ENCODE measurements at regions not wholly inside any gene's neighbourhood (a gene's known extent, or its start where the extent isn't known, plus 50 kb on each side); places are given as distances from the start of the nearest gene placed in this dataset.

DNA sequence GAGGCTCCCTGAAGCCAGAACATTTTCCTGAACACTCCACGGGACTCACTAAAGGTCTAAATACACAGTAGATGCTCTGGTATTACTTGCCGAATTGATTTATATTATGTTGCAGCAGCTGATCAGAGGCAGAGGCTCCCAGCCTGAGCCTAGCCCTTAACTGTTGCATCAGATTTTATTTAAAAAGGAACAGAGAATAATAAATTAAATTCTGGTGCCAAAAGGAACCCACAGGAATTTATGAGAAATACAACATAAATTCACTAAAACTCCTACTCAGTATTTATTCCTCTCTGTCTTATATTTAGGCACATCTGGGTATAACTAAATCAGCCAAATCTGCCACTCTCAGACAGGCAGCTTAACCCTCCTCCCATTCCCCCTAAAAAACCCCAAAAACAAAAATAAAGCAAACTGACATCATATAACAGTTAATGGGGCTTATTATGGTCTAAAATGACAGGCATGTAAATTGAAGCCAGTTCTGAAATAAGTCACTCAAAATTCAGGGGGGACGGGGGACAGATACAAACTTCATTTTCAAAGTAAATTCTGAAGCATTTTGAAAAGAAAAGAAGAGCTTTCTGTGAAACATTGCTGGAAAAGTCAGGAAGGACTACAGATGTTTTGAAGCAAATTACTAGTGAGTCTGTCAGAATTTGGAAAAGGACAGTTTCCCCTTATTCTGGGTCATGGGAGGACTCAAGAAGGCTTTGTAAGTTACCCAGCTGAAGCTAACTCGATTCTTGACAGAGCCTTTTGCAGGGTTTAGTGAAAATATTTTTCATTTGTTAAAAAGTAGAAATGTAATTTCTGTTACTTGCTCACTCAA, 53.8 kb upstream of the CORO2B start:
- DNase-seq (ENCODE audit: low read depth, low spot score), result no peak

DNA sequence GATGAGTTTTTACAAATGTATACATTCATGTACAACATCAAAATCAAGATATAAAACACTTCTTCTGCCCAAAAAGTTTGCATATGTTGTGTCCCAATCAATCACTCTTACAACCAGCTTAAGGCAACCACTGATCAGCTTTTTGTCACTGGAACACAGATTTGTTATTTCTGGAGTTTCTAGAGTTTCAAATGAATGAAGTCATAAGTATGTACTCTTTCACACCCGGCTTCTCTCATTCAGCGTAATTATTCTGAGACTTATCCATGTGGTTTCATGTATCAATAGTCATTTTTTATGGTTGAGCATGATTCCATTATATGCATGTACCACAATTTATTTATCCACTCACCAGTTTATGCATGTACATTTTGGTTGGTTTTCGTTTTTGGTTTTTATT, 53.0 kb upstream of the CORO2B start:
- no peak for DNase-seq (ENCODE audit: low read depth, low spot score)

DNA sequence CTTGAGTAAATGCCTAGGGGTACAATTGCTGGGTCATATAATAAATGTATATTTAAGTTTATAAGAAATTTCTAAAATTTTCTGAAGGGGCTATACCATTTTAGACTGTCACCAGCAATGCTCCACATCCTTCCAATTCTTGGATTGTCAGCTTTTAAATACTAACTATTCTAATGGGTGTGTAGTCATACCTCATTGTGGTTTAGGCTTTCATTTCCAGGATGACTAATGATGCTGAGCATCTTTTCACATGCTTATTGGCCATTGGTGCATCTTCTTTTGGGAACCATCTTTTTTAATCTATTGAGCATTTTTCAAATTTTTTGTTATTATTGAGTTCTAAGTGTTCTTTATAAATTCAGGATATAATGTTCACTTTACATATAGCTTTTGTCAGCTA, 52.5 kb upstream of the CORO2B start:
- DNase-seq (ENCODE audit: low read depth, low spot score), result no peak

DNA sequence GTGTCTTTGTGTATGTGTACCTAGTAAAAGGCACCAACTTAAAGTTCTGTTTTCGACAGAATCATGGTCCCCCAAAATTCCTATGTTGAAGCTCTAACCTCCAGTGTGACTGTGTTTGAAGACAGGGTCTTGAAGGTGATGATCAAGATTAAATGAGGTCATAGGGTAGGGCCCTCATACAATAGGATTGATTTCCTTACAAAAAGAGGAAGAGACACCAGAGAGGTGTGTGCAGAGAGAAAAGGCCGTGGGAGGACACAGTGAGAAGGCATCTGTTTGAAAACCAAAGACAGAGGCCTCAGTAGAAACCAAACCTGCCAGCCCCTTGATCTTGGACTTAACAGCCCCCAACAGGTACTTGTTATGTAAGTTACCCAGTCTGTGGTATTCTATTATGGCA, 52.0 kb upstream of the CORO2B start:
- no peak for DNase-seq (ENCODE audit: low read depth, low spot score)

DNA sequence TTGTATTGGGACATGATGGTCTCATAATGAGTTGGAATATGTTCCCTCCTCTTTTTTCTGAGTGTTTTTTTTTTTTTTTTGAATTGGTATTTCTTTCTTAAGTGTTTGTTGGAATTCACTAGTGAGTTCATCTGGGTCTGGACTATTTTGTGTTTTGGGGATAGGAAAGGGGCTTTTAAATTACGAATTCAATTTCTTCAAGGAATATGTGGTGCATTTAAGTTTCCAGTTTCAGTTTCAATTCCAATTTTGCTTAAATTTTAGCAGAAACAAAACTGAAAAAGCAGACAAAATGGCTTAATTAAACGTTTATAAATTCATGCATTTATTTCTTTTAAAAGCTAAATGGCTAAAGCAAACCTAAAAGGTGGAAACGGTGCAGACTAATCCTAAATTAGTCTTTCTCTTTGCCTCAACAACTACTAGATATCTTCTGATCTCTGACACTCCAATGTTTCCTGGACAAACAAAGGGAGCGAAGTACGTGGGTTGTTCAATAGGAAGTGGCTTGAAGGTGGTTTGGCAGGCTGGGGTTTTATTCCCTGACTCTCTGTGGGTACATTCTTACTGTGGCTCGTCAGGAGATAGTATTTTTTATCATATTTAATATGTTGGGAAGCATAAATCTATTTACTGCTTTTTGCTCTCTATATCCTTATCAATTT, 50.0 kb upstream of the CORO2B start:
- no peak for DNase-seq (ENCODE audit: low read depth, low spot score)

Measured in smooth muscle cell of the brain vasculature (primary cell).